K562 (cell line): ENCODE measurements at regions not wholly inside any gene's neighbourhood (a gene's known extent, or its start where the extent isn't known, plus 50 kb on each side); places are given as distances from the start of the nearest gene placed in this dataset.

Experiments
- ARID4B ChIP-seq: sonication (generic); formaldehyde crosslinking; IDR thresholded peaks from 2 replicates; pipeline ENCODE4 v1.8.0; 2022; ENCODE audit warnings: mild to moderate bottlenecking, missing genetic modification reagents
- CREB5 ChIP-seq: fragments of 250-450 bp; sonication (Bioruptor Pico); IDR thresholded peaks from 2 replicates; pipeline ENCODE4 v1.5.0; 2020; ENCODE audit warnings: mild to moderate bottlenecking
- ELK1 ChIP-seq: sonication (generic); formaldehyde crosslinking; IDR thresholded peaks from 2 replicates; pipeline ENCODE4 v1.8.1; 2022; ENCODE audit warnings: missing genetic modification reagents
- KDM1A ChIP-seq, 2 experiments: fragments of 450-650 bp; IDR thresholded peaks; 2 replicates each; pipeline ENCODE4 v1.6.1; 2016; ENCODE audit warnings: mild to moderate bottlenecking in 2 of 2
- POLR2A ChIP-seq: fragments of 450-650 bp; conservative IDR thresholded peaks from 2 replicates; pipeline ENCODE4 v1.6.1; 2016
- PRDM10 ChIP-seq: fragments of 450-650 bp; IDR thresholded peaks from 2 replicates; pipeline ENCODE4 v1.6.1; 2018; ENCODE audit not compliant: partially characterized antibody
- STAG1 ChIP-seq: sonication (generic); formaldehyde crosslinking; IDR thresholded peaks from 2 replicates; pipeline ENCODE4 v1.5.0; 2020; ENCODE audit warnings: missing genetic modification reagents, borderline replicate concordance
- ZNF449 ChIP-seq: fragments of 250-450 bp; sonication (Bioruptor Pico); IDR thresholded peaks from 2 replicates; pipeline ENCODE4 v1.8.0; 2022; ENCODE audit warnings: moderate library complexity, mild to moderate bottlenecking, inconsistent platforms
- ZNF668 ChIP-seq: fragments of 250-450 bp; sonication (Bioruptor Pico); IDR thresholded peaks from 2 replicates; pipeline ENCODE4 v1.8.0; 2022; ENCODE audit warnings: mild to moderate bottlenecking, inconsistent platforms
- ZNF830 ChIP-seq: fragments of 250-450 bp; sonication (Bioruptor Pico); IDR thresholded peaks from 2 replicates; pipeline ENCODE4 v1.5.0; 2021; ENCODE audit warnings: mild to moderate bottlenecking

DNA sequence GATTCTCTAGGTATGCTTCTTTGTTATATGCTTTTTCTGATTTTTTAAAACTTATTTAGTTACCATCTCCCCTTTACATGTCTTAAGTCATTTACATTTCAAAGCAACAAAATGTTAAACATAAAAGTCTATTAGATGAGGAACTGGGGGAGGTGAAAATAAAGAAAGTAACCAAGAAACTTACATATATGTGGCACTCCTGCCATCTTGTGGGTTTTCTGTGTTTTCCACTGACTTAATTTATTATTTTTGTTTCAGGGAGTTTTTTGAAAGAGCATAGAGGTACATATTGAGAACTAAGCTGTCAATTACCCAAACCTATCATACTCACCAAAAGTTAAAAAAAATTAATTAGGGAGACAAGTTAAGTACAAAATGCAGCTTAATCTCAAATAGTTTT lies 1531.1 kb downstream of the MRPL39 start:
- TF ChIP-seq ARID4B (CRISPR knock-in tag), result no peak
- no peak for TF ChIP-seq ELK1 (CRISPR knock-in tag)
- no peak for TF ChIP-seq CREB5
- TF ChIP-seq ZNF449, result no peak
- no peak for TF ChIP-seq KDM1A (IDR thresholded peaks at IDR 0.05)
- TF ChIP-seq ZNF668 (CRISPR knock-in tag), result no peak
- no peak for TF ChIP-seq ZNF830 (CRISPR knock-in tag)
- TF ChIP-seq PRDM10, result no peak
- no peak for TF ChIP-seq STAG1 (CRISPR knock-in tag)
- TF ChIP-seq POLR2A, result no peak
